ENCODE measurements at regions not wholly inside any gene's neighbourhood (a gene's known extent, or its start where the extent isn't known, plus 50 kb on each side); places are given as distances from the start of the nearest gene placed in this dataset.
"Not testable (repeated sequence)": the region's sequence is repeated elsewhere in the genome, so short reads cannot be mapped to it uniquely, and the experiment has no call there.

GRCh38 chr5:104611135-104611767 lies 1048.7 kb upstream of the NUDT12 start:
- H3K36me3 Mint-ChIP-seq = no peaks in the 10 kb centered on the region
- no peak overlapping the region for H3K27ac Mint-ChIP-seq
- no peak for ATAC-seq
- DNase-seq (ENCODE audit: low spot score in 2 of 2) = no peak
- peaks cover 4 to 8% of the 10 kb centered on the region in 2 donors for H3K9me3 Mint-ChIP-seq

DNA sequence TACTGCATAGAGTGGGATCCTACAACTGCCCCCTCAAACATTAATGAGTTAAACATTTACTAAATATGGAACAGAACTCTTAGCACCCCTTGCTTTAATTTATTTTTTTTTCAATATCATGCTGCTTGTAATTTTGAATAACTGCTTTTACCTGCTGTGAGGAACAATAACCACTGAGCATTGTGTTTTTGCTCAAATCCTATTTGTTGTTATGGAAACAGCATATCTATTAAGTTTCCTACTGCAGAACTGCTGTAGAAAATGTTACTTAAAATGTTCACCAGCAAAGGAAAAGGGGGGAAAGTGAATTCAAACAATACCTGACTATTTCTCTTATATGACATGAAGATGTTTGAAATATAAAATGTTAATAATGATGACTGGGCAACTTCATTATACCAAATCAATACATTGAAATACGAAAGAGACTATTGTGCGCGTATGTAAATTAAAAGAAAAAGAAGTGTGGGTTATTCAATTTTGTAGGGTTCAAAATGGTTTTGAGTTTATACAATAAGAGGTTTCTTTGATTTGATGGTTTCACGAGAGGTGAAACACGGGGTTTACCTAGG lies 1043.8 kb upstream of the NUDT12 start:
- ATAC-seq (no peak), DNase-seq (ENCODE audit: low spot score in 2 of 2) (no peak)
- peaks cover 8 to 10% of the 10 kb centered on the region in 2 donors for H3K9me3 Mint-ChIP-seq
- H3K27ac Mint-ChIP-seq = no peak overlapping the region
- no peaks in the 10 kb centered on the region for H3K36me3 Mint-ChIP-seq

DNA sequence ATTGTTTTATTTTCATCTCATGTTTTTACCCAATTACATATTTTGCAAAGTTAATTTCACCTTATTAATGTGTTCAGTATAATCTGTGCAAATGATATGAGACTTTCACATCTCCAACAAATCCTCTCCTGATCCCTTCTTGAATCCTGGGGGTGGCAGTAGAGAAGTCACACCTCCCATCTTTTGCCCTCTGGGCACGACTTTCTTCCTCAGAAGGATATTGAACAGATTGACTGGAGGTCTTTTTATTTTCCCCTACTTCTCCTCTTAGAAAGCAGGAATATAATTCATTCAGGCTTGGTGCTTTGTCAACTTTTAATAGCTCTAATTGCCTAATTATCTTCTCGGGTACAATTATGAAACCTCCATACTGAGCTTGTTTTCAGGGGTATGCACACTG lies 1037.1 kb upstream of the NUDT12 start:
- DNase-seq (ENCODE audit: low spot score in 2 of 2) (no peak), ATAC-seq (no peak)
- H3K9me3 Mint-ChIP-seq = peaks cover 8 to 14% of the 10 kb centered on the region in 2 donors
- no peaks in the 10 kb centered on the region for H3K36me3 Mint-ChIP-seq
- H3K27ac Mint-ChIP-seq = no peak overlapping the region

GRCh38 chr5:104598285-104598684 lies 1035.7 kb upstream of the NUDT12 start:
- no peak for DNase-seq (ENCODE audit: low spot score in 2 of 2)
- no peak overlapping the region for H3K27ac Mint-ChIP-seq
- no peak for ATAC-seq
- no peaks in the 10 kb centered on the region for H3K36me3 Mint-ChIP-seq
- peaks cover 8% of the 10 kb centered on the region in 2 donors for H3K9me3 Mint-ChIP-seq

DNA sequence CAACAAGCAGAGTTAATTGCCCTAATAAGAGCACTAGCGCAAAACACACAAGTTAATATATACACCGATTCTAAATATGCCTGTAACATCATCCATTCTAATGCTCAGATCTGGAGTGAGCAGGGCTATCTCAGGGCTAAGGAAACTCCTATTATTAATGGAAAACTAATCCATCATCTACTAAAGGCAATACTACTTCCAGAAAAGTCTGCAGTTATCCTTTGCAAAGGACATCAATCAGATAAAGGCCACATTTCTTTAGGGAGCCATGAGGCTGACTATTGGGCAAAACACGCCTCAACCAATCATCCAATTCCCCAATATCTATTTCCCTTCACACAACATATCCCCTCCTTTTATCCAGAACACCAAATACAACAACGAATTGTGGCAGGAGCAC lies 1032.3 kb upstream of the NUDT12 start:
- ATAC-seq (no peak), DNase-seq (ENCODE audit: low spot score in 2 of 2) (no peak)
- Mint-ChIP-seq H3K27ac (no peak overlapping the region), H3K9me3 (peaks cover 8 to 23% of the 10 kb centered on the region in 2 donors), H3K36me3 (peaks cover 0 to 4% of the 10 kb centered on the region in 2 donors)

- H3K9me3 Mint-ChIP-seq = peaks cover 11 to 12% of the 10 kb centered on the region in 2 donors
- no peaks in the 10 kb centered on the region for H3K36me3 Mint-ChIP-seq
- ATAC-seq (no peak), DNase-seq (ENCODE audit: low spot score in 2 of 2) (no peak)
- no peak overlapping the region for H3K27ac Mint-ChIP-seq
Observed at GRCh38 chr5:104576677-104577076, 1014.1 kb upstream of the NUDT12 start.

DNA sequence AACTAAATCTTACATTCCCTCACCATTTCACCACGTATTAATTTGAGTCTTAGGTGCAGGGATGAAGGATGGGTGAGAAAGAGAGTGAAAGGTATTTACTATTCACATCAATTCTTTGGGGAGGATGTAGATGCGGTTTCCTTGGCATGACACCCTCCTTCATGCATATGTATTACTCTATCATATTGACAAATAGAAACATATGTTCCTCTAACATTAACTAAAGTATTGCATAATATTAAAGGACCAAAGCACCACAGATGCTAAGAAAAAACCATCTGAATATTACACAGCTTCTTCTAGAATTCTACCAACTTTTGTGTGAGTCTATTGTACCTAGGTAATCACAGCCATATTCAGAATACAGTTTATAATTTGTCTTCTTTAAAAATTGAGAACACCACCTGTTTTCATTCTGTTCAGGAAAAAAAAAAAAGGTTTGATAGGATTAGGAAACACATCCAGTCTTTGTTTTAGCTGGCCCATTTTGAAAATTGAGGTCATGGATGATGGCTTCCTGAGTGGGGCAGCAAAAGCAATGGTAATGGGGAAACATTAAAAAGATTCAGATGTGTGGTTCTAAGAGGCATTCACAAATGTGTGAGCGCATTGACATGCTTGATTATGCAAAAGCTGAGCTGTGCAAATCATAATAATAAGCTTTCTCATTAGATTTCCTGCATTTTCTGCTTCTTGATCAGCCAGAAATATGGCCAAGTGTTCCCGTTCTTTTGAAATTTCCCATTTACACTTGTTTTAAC lies 1011.5 kb upstream of the NUDT12 start:
- ATAC-seq (no peak), DNase-seq (ENCODE audit: low spot score in 2 of 2) (no peak)
- H3K9me3 Mint-ChIP-seq = peaks cover 18% of the 10 kb centered on the region in 2 donors
- H3K27ac Mint-ChIP-seq = no peak overlapping the region
- no peaks in the 10 kb centered on the region for H3K36me3 Mint-ChIP-seq

GRCh38 chr5:104569621-104570020 lies 1007.0 kb upstream of the NUDT12 start:
- ATAC-seq (no peak), DNase-seq (ENCODE audit: low spot score in 2 of 2) (no peak)
- Mint-ChIP-seq H3K9me3 (peaks cover 10 to 20% of the 10 kb centered on the region in 2 donors), H3K27ac (no peak overlapping the region), H3K36me3 (no peaks in the 10 kb centered on the region)

GRCh38 chr5:104564530-104564929 lies 1001.9 kb upstream of the NUDT12 start:
- no peak for ATAC-seq
- no peaks in the 10 kb centered on the region for H3K36me3 Mint-ChIP-seq
- H3K27ac Mint-ChIP-seq = no peak overlapping the region
- peaks cover 13 to 14% of the 10 kb centered on the region in 2 donors for H3K9me3 Mint-ChIP-seq
- DNase-seq (ENCODE audit: low spot score in 2 of 2) = no peak

- no peak for DNase-seq (ENCODE audit: low spot score in 2 of 2)
- Mint-ChIP-seq H3K36me3 (no peaks in the 10 kb centered on the region), H3K27ac (no peak overlapping the region), H3K9me3 (peaks cover 11 to 13% of the 10 kb centered on the region in 2 donors)
- no peak for ATAC-seq
Observed at GRCh38 chr5:104556957-104557356, 994.4 kb upstream of the NUDT12 start.

DNA sequence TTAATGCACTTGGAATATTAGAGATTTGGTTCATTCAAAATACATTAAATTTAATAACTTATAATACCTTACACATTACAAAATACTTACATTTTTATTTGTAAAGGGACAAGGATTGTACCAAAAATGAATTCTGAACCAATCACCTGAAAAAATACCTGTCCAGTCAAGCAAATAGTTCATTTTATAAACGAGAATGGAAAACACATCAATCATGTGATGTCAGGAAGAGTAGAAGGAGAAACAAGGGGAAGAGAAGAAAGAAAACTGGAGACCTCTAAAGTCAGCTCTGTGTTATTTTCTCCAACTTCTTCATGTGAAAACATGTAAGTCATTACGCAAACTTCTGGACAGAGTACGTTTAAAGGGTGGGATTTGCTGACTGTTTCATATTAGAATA lies 989.0 kb upstream of the NUDT12 start:
- Mint-ChIP-seq H3K9me3 (peaks cover 4 to 6% of the 10 kb centered on the region in 2 donors), H3K36me3 (no peaks in the 10 kb centered on the region), H3K27ac (no peak overlapping the region)
- DNase-seq (ENCODE audit: low spot score in 2 of 2) (no peak), ATAC-seq (no peak)

DNA sequence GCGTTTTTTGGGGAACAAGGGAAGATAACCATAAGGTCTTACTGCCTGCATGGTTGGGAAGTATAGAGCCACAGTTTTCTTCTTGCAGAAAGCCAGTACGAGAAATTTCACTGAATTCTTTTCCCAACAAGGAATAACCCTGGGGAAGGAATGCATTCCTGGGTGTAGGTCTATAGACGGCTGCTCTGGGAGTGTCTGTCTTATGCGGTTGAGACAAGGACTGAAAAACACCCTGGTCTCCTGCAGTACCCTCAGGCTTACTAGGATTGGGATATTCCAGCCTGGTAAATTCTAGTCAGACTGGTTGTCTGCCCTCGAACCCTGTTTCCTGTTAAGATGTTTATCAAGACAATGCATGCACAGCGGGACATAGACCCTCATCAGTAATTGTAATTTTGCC lies 984.3 kb upstream of the NUDT12 start:
- not testable (repeated sequence) for H3K27ac Mint-ChIP-seq; DNase-seq (ENCODE audit: low spot score in 2 of 2); H3K36me3 Mint-ChIP-seq; H3K9me3 Mint-ChIP-seq; ATAC-seq

- H3K27ac Mint-ChIP-seq = no peak overlapping the region
- peaks cover 10 to 13% of the 10 kb centered on the region in 2 donors for H3K9me3 Mint-ChIP-seq
- DNase-seq (ENCODE audit: low spot score in 2 of 2) (no peak), ATAC-seq (no peak)
- no peaks in the 10 kb centered on the region for H3K36me3 Mint-ChIP-seq
Observed at GRCh38 chr5:104541141-104541785, 978.7 kb upstream of the NUDT12 start.

DNA sequence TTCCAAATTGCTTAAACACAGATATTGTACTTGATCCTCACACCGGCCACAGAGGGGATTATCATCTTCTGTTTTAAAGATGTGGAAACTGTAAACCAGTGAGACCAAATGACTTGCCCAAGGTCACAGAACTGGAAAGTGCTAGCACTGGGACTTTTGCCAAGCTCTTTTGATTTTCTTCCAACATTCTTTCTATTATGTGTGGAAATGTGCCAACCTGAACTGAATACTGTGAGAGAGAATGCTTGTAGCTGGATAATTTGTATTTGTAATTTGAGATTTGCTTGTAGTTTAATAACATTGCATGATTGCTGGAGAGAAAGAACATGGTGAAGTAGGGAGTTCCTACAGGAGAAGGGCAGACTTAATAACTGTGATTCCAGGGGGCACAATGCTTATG lies 977.9 kb upstream of the NUDT12 start:
- Mint-ChIP-seq H3K36me3 (no peaks in the 10 kb centered on the region), H3K27ac (no peak overlapping the region), H3K9me3 (peaks cover 10 to 13% of the 10 kb centered on the region in 2 donors)
- no peak for ATAC-seq
- DNase-seq (ENCODE audit: low spot score in 2 of 2) = no peak

DNA sequence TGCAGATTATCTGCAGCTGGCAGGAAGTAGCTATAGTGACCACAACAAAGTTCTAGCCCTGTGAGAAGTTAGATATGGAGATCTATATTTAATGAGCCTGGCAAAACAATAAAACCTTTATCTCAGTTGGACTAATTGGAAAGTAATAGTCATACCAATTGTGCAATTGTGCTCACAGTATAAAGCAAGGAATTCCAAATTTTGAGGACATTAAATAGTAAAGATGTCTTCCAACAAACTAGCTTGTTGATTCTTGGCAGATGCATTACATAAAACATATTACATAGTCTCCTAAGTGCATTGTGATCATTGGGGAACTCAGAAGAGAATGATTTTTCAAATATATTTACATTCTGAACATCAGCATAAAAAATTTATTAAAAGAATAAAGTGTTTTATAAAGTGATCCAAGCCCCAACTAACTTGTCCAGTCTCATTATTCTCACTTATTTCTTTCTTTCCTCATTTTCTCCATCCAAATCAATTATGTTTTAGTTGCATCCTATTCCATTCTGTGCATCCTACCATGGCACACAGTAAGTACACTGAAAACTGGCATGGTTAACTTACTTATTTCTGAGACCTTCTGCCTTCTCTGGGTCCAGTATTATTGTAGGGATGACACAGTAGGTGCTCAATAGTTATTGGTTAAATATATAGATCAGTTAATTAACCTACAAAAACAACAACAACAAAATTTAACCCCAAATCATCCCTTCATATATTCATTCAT lies 977.2 kb upstream of the NUDT12 start:
- DNase-seq (ENCODE audit: low spot score in 2 of 2) = no peak
- peaks cover 14 to 16% of the 10 kb centered on the region in 2 donors for H3K9me3 Mint-ChIP-seq
- H3K27ac Mint-ChIP-seq = no peak overlapping the region
- no peaks in the 10 kb centered on the region for H3K36me3 Mint-ChIP-seq
- ATAC-seq = no peak

- peaks cover 16 to 18% of the 10 kb centered on the region in 2 donors for H3K9me3 Mint-ChIP-seq
- no peak overlapping the region for H3K27ac Mint-ChIP-seq
- H3K36me3 Mint-ChIP-seq = no peaks in the 10 kb centered on the region
- ATAC-seq = no peak
- DNase-seq (ENCODE audit: low spot score in 2 of 2) = no peak
Observed at GRCh38 chr5:104538734-104539133, 976.1 kb upstream of the NUDT12 start.

- no peak for ATAC-seq
- H3K36me3 Mint-ChIP-seq = no peaks in the 10 kb centered on the region
- H3K9me3 Mint-ChIP-seq = peaks cover 26 to 28% of the 10 kb centered on the region in 2 donors
Observed at GRCh38 chr5:104533498-104533897, 970.9 kb upstream of the NUDT12 start.

More at GRCh38 chr5:104533498-104533897, 970.9 kb upstream of the NUDT12 start:
- no peak overlapping the region for H3K27ac Mint-ChIP-seq
- DNase-seq (ENCODE audit: low spot score in 2 of 2) = no peak

All from activated naive CD4-positive, alpha-beta T cell treated with anti-CD3 and anti-CD28 coated beads, Interleukin-2, amount 50 U/mL, for 72 hours (primary cell).